Activated gamma-delta T cell treated with anti-CD3 and anti-CD28 coated beads, Interleukin-2, amount 50 U/mL, for 16 hours (primary cell): ENCODE measurements at regions not wholly inside any gene's neighbourhood (a gene's known extent, or its start where the extent isn't known, plus 50 kb on each side); places are given as distances from the start of the nearest gene placed in this dataset.

Experiments
- DNase-seq: peaks from one replicate; pipeline ENCODE4 v3.0.0-alpha.2; 2020; ENCODE audit warnings: low read depth

- DNase-seq, result no peak
Observed at GRCh38 chr18:38023871-38024270, 458.3 kb upstream of the CELF4 start.

- DNase-seq, result no peak
Observed at GRCh38 chr18:38022234-38022633, 456.6 kb upstream of the CELF4 start.

- no peak for DNase-seq
Observed at GRCh38 chr18:38019292-38019691, 453.7 kb upstream of the CELF4 start.

GRCh38 chr18:38010971-38011857, 445.6 kb upstream of the CELF4 start:
- no peak for DNase-seq

GRCh38 chr18:38010037-38010436, 444.4 kb upstream of the CELF4 start:
- DNase-seq, result no peak

GRCh38 chr18:38009320-38009719, 443.7 kb upstream of the CELF4 start:
- no peak for DNase-seq

- DNase-seq, result no peak
Observed at GRCh38 chr18:38007676-38008330, 442.2 kb upstream of the CELF4 start.

- DNase-seq, result no peak
Observed at GRCh38 chr18:38007026-38007425, 441.4 kb upstream of the CELF4 start.

GRCh38 chr18:38006541-38006940, 440.9 kb upstream of the CELF4 start:
- DNase-seq, result no peak

GRCh38 chr18:37997695-37998094, 432.1 kb upstream of the CELF4 start:
- DNase-seq, result no peak

GRCh38 chr18:37987901-37988300, 422.3 kb upstream of the CELF4 start:
- DNase-seq, result no peak

- DNase-seq, result no peak
Observed at GRCh38 chr18:37986665-37987064, 421.1 kb upstream of the CELF4 start.

- DNase-seq, result no peak
Observed at GRCh38 chr18:37985126-37985525, 419.5 kb upstream of the CELF4 start.

- no peak for DNase-seq
Observed at GRCh38 chr18:37980556-37980955, 415.0 kb upstream of the CELF4 start.

GRCh38 chr18:37975446-37975845, 409.8 kb upstream of the CELF4 start:
- DNase-seq, result no peak

- no peak for DNase-seq
Observed at GRCh38 chr18:37967261-37967660, 401.7 kb upstream of the CELF4 start.

- no peak for DNase-seq
Observed at GRCh38 chr18:37965572-37965970, 400.0 kb upstream of the CELF4 start.

- DNase-seq, result no peak
Observed at GRCh38 chr18:37964885-37965571, 399.4 kb upstream of the CELF4 start.

- DNase-seq, result no peak
Observed at GRCh38 chr18:37963837-37964236, 398.2 kb upstream of the CELF4 start.

- no peak for DNase-seq
Observed at GRCh38 chr18:37962316-37962966, 396.8 kb upstream of the CELF4 start.

- DNase-seq, result no peak
Observed at GRCh38 chr18:37958499-37958898, 392.9 kb upstream of the CELF4 start.

- DNase-seq, result no peak
Observed at GRCh38 chr18:37956902-37957301, 391.3 kb upstream of the CELF4 start.
